ENCODE measurements at regions not wholly inside any gene's neighbourhood (a gene's known extent, or its start where the extent isn't known, plus 50 kb on each side); places are given as distances from the start of the nearest gene placed in this dataset.
"Not testable (repeated sequence)": the region's sequence is repeated elsewhere in the genome, so short reads cannot be mapped to it uniquely, and the experiment has no call there.

GRCh38 chr4:18616720-18617119, 595.2 kb upstream of the LCORL start:
- H3K9me3 ChIP-seq, result no peaks in the 10 kb centered on the region
- H3K27me3 ChIP-seq, result no peaks in the 10 kb centered on the region
- no peak for DNase-seq (ENCODE audit: low spot score in 2 of 2)
- TF ChIP-seq, protein P1, sequence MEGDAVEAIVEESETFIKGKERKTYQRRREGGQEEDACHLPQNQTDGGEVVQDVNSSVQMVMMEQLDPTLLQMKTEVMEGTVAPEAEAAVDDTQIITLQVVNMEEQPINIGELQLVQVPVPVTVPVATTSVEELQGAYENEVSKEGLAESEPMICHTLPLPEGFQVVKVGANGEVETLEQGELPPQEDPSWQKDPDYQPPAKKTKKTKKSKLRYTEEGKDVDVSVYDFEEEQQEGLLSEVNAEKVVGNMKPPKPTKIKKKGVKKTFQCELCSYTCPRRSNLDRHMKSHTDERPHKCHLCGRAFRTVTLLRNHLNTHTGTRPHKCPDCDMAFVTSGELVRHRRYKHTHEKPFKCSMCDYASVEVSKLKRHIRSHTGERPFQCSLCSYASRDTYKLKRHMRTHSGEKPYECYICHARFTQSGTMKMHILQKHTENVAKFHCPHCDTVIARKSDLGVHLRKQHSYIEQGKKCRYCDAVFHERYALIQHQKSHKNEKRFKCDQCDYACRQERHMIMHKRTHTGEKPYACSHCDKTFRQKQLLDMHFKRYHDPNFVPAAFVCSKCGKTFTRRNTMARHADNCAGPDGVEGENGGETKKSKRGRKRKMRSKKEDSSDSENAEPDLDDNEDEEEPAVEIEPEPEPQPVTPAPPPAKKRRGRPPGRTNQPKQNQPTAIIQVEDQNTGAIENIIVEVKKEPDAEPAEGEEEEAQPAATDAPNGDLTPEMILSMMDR (IDR thresholded peaks at IDR 0.05), result no peak
- H3K4me3 ChIP-seq, result no peak overlapping the region
- no peak overlapping the region for H3K27ac ChIP-seq
- H3K36me3 ChIP-seq, result no peaks in the 10 kb centered on the region
- intact Hi-C loops (cut with DNase I), result no loop called here
- H3K4me1 ChIP-seq, result no peaks in the 10 kb centered on the region

- H3K27me3 ChIP-seq, result no peaks in the 10 kb centered on the region
- no peak for DNase-seq (ENCODE audit: low spot score in 2 of 2)
Measured at GRCh38 chr4:18611026-18611425, 589.5 kb upstream of the LCORL start.

DNA sequence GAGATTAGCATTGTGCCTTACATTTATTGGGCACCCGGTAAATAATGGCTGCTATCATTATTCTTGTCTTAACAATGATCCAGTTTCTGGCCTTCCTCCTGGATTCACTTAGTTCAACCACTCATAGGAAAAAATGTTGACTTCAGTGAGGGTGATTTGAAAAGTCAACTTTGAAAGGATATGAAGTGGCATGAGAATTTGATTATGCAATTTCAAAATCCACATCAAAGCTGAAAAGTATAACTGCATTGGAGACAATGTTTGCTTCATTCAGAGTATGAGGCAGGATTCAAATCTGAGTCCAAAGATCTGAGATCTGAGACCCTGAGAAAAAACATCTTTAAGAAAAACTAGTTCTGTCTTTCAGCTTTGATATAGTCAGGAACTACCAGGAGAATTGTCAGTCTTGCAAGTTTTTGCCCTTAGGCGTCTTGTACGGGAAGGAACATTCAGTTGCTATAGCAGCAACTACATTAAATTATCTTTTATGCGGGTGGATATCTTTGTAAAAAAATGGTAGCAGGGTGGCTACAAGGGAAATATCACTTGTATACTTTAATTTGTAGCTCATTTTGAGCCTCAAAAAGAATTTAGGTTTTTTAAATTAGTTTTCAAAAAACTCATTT, 587.5 kb upstream of the LCORL start:
- Histone ChIP-seq H3K36me3 (no peaks in the 10 kb centered on the region), H3K27me3 (no peaks in the 10 kb centered on the region), H3K27ac (no peak overlapping the region), H3K4me3 (no peak overlapping the region), H3K9me3 (no peaks in the 10 kb centered on the region), H3K4me1 (no peaks in the 10 kb centered on the region)
- no peak for DNase-seq (ENCODE audit: low spot score in 2 of 2)
- intact Hi-C loops (cut with DNase I), result no loop called here
- TF ChIP-seq, protein P1 (IDR thresholded peaks at IDR 0.05), result no peak

More at GRCh38 chr4:18611026-18611425, 589.5 kb upstream of the LCORL start:
- no peaks in the 10 kb centered on the region for H3K36me3 ChIP-seq
- H3K9me3 ChIP-seq, result no peaks in the 10 kb centered on the region
- H3K4me1 ChIP-seq, result no peaks in the 10 kb centered on the region
- TF ChIP-seq, protein P1 (IDR thresholded peaks at IDR 0.05), result no peak
- intact Hi-C loops (cut with DNase I), result no loop called here
- no peak overlapping the region for H3K4me3 ChIP-seq
- no peak overlapping the region for H3K27ac ChIP-seq

GRCh38 chr4:18602610-18603009, 581.1 kb upstream of the LCORL start:
- H3K27ac ChIP-seq; DNase-seq (ENCODE audit: low spot score in 2 of 2); H3K9me3 ChIP-seq; intact Hi-C loops (cut with DNase I); H3K4me1 ChIP-seq; H3K36me3 ChIP-seq; H3K27me3 ChIP-seq; H3K4me3 ChIP-seq: not testable (repeated sequence)

GRCh38 chr4:18593297-18594002, 571.9 kb upstream of the LCORL start:
- no peaks in the 10 kb centered on the region for H3K36me3 ChIP-seq
- H3K27ac ChIP-seq, result no peak overlapping the region
- no peak overlapping the region for H3K4me3 ChIP-seq
- no peaks in the 10 kb centered on the region for H3K4me1 ChIP-seq
- intact Hi-C loops (cut with DNase I), result loop anchor here (5.0 kb wide), 2 partner anchors 776 to 1046 kb away; no protein-coding TSS in a partner anchor
- H3K27me3 ChIP-seq, result no peaks in the 10 kb centered on the region
- no peak for DNase-seq (ENCODE audit: low spot score in 2 of 2)
- no peaks in the 10 kb centered on the region for H3K9me3 ChIP-seq
- TF ChIP-seq, protein P1 (IDR thresholded peaks at IDR 0.05), result peak; percentile 37 to 76 (median 55)

DNA sequence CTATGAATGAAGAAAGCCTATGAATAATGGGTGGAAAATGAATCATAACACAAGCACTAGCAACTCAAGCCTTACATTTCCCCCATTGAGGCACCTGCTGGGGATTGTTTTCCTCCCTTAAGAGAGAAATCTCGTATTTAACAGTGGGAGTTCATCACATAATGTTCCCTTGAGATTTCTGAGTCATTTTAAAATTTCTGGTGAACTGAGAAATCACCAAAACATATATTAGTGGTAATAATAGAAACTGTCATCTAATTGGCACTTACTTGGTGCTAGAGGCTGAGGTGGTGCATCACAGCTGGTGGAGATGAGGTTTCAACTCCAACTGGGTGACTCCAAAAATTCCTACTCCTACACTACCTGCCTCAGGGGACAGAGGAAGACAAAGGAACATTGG, 561.3 kb upstream of the LCORL start:
- intact Hi-C loops (cut with DNase I), result no loop called here

More for the DNA sequence above, 561.3 kb upstream of the LCORL start:
- TF ChIP-seq, protein P1 (IDR thresholded peaks at IDR 0.05), result no peak
- Histone ChIP-seq H3K4me3 (no peak overlapping the region), H3K9me3 (no peaks in the 10 kb centered on the region), H3K36me3 (no peaks in the 10 kb centered on the region), H3K27me3 (no peaks in the 10 kb centered on the region), H3K4me1 (no peaks in the 10 kb centered on the region), H3K27ac (no peak overlapping the region)
- no peak for DNase-seq (ENCODE audit: low spot score in 2 of 2)

Measured in ascending aorta (tissue), 2 donors.